Hematopoietic multipotent progenitor cell treated with erythropoietin and hydrocortisone succinate and interleukin-3 and kit ligand, for 4 days (in vitro differentiated cells): ENCODE measurements at regions not wholly inside any gene's neighbourhood (a gene's known extent, or its start where the extent isn't known, plus 50 kb on each side); places are given as distances from the start of the nearest gene placed in this dataset.
"Not testable (repeated sequence)": the region's sequence is repeated elsewhere in the genome, so short reads cannot be mapped to it uniquely, and the experiment has no call there.

Experiments
- DNase-seq: peaks from one replicate; pipeline ENCODE4 v3.0.0-alpha.2; 2015

GRCh38 chr10:90975096-90975495 lies 54.2 kb upstream of the ANKRD1 start:
- no peak for DNase-seq

DNA sequence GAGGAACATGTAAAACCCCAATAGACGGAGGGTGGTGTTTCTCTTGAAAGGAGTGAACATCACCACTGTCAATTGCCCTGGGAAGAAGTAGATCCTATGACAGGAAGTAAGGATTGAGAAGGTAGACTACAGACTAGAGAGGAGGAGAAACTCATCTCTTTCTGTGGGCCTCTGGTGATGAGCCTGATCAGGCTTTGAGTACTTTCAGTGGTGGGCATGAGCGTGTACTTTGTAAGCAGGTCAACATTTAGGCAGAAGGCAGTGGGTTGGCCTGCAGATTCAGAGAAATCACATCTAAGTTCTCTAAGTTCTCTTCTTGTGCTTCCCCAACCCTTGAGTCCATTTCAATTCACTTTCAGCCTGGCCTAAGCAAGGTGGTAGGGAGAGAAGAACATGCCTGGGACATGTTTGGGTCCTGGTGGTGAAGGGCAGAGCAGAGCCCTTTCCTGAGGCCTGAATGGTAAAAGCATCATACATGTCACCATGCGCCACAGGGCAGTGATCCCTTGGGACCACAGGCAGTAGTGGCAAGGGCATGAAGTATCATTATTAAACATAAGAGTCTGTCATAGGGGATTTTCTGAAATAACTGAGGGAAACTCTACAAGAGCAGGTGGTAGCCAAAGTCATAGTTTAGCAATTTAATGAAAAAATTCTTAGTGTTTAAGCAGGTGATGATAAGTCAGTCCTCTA lies 56.4 kb upstream of the ANKRD1 start:
- no peak for DNase-seq

DNA sequence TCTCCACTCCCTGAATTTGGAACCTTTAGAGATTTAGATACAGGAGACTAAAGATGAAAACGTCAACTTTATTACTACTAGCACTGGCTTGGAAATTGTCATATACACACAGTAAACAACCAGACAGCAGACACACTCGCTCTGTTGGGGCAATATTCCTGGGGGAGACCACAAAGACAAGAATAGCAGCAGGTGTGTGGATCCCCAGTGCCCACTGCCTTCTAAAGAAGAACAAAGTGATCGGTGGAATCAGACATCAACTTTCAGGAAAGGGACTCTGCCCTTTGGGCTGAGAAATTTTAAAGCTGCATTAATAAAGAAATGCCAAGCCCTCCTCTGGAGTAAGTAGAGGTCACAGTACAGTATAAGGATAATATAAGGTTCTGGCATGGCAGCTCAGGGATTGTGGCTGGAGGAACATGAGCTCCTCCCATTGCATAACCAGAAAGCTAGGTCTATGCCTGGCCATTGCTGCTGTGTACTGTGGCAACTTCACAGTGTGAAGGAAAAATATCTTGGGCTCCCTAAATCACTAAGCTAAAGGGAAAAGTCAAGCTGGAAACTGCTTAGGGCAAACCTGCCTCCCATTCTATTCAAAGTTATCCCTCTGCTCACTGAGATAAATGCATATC lies 57.1 kb upstream of the ANKRD1 start:
- DNase-seq, result no peak

DNA sequence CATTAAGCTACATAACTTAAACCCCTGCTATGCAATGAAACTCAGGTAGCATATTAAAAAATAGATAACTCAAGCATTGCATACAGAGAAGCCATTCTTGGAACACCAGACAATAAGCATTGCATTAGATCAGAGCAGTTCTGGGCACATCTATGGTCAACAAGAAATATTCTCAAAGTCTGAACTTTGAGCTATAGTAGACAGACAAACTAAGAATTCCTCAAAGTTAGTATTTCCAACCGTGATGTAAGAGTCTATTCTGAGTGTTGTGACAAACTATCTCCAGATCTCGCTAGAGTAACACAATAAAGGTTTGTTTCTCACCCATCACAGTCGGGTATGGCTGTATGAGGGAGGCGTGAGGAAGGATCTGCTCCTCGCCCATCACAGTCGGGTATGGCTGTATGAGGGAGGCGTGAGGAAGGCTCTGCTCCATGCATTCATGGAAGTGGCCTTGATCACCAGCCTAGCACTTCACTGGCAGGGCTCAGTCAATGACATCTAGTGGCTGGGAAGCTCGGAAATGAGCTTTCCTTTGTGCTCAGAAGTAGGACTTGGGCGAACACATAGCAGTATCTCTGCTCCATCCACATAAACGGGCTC lies 61.6 kb upstream of the ANKRD1 start:
- DNase-seq, result no peak

DNA sequence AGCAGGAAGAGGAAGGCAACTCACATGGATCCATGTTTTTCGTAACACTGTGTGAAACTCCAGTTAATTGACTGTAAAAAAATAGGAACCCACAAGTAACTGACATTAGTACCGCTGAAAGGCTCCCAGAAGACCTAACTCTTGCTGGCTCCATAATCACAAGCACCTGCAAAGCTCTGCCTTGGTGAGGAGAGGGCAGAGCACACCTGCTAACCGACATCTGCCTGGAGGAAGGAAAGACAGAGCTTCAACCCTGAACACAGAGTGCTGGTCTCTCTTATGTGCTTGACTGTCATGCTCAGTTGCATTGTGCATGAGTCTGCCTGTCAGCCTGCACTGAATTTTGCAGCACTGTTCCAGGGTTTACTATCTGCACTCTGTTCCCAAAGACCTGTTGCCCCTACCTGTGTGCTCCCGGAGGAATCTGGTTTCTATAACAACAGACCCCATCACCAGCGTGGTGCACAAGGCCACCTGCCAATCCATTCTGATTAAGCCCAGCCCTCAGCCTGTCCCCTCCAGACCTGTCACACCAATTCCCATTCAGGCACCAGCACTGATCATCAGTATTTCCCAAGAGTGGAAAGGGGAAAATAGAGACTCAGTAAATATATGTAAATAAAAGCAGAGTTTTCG lies 63.1 kb upstream of the ANKRD1 start:
- no peak for DNase-seq

DNA sequence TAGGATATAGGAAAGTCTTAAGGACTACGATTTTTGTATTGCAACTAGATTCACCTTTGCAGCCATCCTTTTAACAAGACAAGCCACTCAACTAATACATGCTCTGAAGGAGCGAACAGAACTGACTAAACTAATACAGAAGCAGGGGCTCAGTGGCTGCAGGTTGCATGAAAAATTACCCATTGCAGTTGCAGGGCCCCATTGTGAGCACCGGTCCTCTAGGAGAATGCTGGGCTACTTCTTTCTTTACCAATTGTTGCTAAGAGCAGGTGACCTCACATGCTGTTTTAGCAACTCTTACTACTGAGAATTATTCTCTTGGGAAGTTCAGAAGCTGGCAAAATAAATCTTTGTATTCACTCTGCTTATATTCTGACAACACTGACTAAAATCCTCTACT lies 64.0 kb upstream of the ANKRD1 start:
- no peak for DNase-seq

DNA sequence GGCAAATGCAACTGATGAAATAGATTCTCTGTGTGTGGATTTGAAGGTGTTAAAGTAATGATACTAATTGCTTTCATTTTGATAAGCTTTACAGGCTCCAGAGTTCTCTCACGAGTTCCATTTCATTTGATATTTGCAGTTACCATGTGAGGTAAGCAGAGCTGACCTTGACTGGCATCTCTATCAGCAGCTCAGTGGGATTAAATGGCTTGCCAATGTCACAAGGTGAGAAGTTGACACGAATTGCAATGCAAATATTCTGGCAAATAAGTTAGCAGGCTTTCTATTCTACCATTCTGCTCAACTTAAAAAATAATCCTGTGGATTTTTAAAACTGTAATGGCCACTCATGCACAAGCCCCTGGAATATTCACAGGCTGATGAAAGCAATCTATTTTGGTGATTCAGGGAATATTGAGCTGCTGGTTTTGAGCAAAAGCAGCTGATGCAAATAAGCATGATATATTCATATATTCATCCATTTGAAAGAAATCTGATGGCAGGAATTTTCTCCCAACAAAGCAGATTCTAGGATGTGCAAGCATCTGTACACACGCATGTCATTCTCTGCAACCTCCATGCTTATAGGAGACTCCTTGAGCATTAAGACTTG lies 64.5 kb upstream of the ANKRD1 start:
- DNase-seq, result no peak

- DNase-seq, result no peak
Measured at GRCh38 chr10:90986136-90986760, 65.4 kb upstream of the ANKRD1 start.

DNA sequence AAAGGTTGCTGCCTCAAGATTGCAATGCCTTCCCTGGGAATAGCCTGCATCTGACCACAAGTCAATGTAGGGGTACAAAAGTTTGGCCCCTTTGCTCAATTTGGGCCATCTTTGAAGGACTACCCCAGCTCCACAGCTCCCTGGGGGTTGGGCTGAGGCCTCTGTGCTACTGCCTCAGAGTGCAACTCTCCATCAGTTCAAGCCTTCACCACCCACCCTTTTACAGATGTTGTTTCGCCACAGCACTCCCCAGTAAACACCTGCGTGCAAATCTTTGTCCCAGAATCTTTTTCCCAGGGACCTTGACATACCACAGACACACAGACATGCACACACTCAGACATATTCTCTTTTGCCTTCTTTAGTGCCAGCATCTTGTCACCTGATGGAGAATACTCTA lies 66.0 kb upstream of the ANKRD1 start:
- no peak for DNase-seq

DNA sequence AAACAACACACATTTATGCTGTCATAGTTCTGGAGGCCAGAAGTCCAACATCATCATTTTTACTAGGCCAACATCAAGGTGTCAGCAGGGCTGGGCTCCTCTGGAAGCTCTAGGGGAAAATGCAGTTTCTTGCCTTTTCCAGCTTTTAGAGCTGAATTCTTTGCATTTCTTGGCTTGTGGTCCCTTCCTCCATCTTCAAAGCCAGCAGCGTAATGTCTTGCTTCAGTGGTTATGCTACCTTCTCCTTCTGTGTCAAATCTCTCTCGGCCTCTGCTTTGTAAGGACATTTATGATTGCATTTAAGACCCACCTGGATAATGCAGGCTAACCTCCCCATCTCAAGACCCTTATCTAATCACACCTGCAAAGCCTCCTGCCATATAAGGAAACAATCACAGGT lies 66.5 kb upstream of the ANKRD1 start:
- DNase-seq, result no peak

DNA sequence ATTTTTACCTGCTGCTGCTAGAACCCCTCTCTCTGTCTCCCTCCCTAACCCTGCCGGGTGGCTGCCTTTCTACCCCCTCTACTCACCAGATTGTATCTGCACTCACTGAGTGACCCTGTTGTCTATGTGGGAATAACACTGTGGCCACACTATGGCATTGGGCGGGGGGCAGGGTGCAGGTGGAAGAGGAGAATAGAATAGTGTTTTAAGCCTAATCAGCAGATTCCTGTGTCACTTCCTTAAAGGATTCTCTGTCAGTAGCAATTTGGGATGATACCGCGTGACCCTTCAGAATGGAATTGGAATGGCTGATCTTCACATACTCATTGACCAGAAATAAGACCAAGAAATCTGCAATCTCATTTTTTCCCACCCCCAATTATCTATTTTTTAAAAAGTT lies 67.1 kb upstream of the ANKRD1 start:
- DNase-seq, result no peak

- no peak for DNase-seq
Measured at GRCh38 chr10:90988802-90989201, 67.9 kb upstream of the ANKRD1 start.

DNA sequence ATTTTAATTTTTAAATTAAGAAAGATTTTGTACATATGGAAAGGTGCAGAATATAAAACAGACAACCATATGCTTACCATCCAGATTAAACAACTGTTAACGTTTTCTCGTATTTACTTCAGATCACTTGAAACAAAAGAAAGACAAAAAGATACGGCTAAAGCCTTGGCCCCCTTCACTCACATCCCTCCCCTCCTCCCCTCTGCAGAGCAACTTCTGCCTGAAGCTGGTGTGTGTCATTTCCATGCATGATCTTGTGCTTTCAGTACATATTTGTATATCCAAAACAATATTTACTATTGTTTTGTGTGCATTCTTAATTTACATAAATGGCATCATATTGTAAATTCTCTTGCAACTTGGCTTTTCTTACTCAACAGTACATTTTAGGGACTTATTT lies 68.5 kb upstream of the ANKRD1 start:
- DNase-seq, result no peak

GRCh38 chr10:90992462-90992861 lies 71.6 kb upstream of the ANKRD1 start:
- no peak for DNase-seq

DNA sequence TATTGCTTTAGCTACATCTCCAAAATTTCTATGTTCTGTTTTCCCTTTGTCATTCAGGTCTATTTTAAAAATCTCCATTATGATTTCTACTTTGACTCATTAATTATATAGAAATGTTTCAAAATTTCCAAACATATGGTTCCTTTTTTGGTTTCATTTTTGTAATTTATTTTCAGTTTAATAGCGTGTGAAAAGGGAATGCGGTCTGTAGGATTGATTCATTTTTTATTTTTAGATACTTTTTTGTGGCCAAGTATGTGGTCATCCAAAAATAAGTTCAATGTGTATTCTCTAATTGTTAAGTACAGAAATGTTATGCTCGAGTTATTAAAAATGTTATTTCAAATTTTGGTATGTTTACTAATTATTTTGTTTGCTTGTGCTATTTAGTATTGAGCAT lies 72.5 kb upstream of the ANKRD1 start:
- no peak for DNase-seq

- DNase-seq, result no peak
Measured at GRCh38 chr10:90997670-90998069, 76.8 kb upstream of the ANKRD1 start.

- DNase-seq, result no peak
Measured at GRCh38 chr10:90998733-90999511, 78.0 kb upstream of the ANKRD1 start.

DNA sequence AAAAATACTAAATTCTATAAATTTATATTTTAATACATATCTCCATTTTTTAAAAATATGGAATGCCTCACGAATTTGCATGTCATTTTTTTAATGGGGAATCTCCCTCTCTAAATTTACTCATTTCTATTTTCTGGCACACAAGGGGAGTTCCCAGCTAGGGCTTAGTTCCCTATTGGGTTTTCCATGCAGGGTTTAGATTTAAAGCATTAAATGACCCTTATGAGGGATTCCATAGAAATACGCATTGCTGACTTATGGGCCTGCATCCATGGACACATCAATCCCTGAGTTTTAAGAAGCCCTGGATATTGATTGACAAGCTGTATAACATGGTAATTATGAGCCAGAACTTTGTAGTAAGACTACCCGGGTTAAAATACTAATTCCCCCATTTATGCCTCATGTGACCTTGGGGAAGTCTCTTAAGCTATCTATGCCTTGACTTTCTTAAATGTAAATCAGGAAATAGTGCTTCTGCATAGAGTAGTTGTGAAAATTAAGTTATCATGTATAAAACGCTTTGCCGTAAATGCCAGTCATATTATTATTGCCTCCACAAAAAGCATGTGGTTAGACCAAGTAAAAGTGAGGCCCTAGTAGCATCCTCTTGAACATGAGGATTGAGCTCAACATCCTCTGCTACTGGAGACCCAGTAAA lies 78.8 kb upstream of the ANKRD1 start:
- no peak for DNase-seq

DNA sequence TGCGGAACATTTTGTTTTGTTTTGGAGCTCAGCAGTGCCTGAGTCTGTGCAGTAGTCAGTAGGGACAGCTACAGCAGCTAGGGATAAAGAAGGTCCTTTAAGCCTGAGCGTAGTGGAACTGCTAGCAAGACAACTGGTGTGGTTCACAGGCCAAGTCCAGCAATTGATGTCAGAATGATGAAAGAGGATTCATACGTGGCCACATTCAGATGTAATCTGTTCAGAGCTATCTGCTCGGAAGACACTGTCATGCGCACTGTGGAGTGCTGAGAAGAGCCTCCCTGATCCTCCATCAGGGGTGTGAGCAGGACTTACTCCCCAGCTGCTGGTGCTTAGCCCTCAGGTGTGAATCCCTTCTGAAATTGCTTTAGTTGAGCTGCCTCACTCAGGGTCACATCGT lies 79.6 kb upstream of the ANKRD1 start:
- DNase-seq, result no peak

GRCh38 chr10:91000985-91001384 lies 80.1 kb upstream of the ANKRD1 start:
- DNase-seq, result no peak

- no peak for DNase-seq
Measured at GRCh38 chr10:91002656-91003055, 81.8 kb upstream of the ANKRD1 start.

DNA sequence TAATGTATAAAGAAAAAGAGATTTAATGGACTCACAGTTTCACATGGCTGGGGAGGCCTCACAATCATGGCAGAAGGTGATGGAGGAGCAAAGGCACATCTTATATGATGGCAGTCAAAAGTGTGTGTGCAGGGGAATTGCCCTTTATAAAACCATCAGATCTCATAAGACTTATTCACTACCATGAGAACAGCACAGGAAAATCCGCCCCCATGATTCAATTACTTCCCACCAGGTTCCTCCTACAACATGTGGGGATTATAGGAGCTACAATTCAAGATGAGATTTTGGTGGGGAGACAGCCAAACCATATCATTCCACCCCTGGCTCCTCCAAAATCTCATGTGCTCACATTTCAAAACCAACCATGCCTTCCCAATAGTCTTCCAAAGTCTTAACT lies 82.5 kb upstream of the ANKRD1 start:
- not testable (repeated sequence) for DNase-seq
